Heart right ventricle (tissue), 16 donors: ENCODE measurements at regions not wholly inside any gene's neighbourhood (a gene's known extent, or its start where the extent isn't known, plus 50 kb on each side); places are given as distances from the start of the nearest gene placed in this dataset.

ENCODE experiments used
- ATAC-seq, 8 donors: fragments of 200-7000 bp; cut with Tn5 transposase; one replicate each; pipeline ENCODE4 v1.9.1; 2020; ENCODE audit warnings: mild to moderate bottlenecking in 8 of 8, moderate library complexity in 8 of 8, moderate number of reproducible peaks in 1 of 8
- DNase-seq, 2 donors: peaks; one replicate each; pipeline ENCODE4 v3.0.0-alpha.2; 2020
- H3K27ac ChIP-seq, 10 donors: fragments of 200-600 bp; sonication (generic) in 2 of 10; one replicate each; pipeline versions ENCODE4 v1.5.0 to v1.8.0; 2020 to 2022; ENCODE audit warnings: mild to moderate bottlenecking in 3 of 10
- H3K27me3 ChIP-seq, 7 donors: fragments of 200-600 bp; one replicate each; pipeline ENCODE4 v1.8.0; 2021 to 2022; ENCODE audit warnings: mild to moderate bottlenecking in 2 of 7
- H3K36me3 ChIP-seq, 9 donors: fragments of 200-600 bp; sonication (generic) in 1 of 9; one replicate each; pipeline versions ENCODE4 v1.5.0 to v1.8.0; 2020 to 2022; ENCODE audit warnings: mild to moderate bottlenecking in 2 of 9
- H3K4me1 ChIP-seq, 9 donors: fragments of 200-600 bp; sonication (generic) in 1 of 9; one replicate each; pipeline versions ENCODE4 v1.5.0 to v1.8.0; 2020 to 2022; ENCODE audit warnings: mild to moderate bottlenecking in 4 of 9
- H3K4me3 ChIP-seq, 10 donors: fragments of 200-600 bp; sonication (generic) in 2 of 10; one replicate each; pipeline versions ENCODE4 v1.5.0 to v1.8.0; 2020 to 2022; ENCODE audit warnings: mild to moderate bottlenecking in 7 of 10, moderate library complexity in 2 of 10
- H3K9me3 ChIP-seq, 11 donors: fragments of 200-600 bp in 10 of 11; sonication (generic) in 2 of 11; one replicate each; pipeline versions ENCODE4 v1.5.0 to v1.8.0; 2013 to 2022; ENCODE audit warnings: mild to moderate bottlenecking in 2 of 11, control low read depth in 1 of 11, moderate library complexity in 1 of 11
- WGBS, 2 donors: extraction: QIAGEN DNeasy Blood & Tissue Kit; methylation state at CpG; one replicate each; pipeline ENCODE4 v1.1.7; 2013; ENCODE audit warnings: inconsistent platforms in 1 of 2; 5-methylcytosine and 5-hydroxymethylcytosine counted together
- intact Hi-C, 10 donors: fragments of 100-400 bp; cut with DNase I; formaldehyde crosslinking; loops; one replicate each; pipeline versions ENCODE4 v1.11.1 to v1.14.2; 2022
- TF ChIP-seq, protein P1 (sequence below), 9 donors: fragments of 200-600 bp; sonication (generic) in 2 of 9; IDR thresholded peaks; one replicate each; pipeline versions ENCODE4 v1.5.0 to v1.8.0; 2021 to 2022; ENCODE audit warnings: antibody characterized with exemption in 9 of 9, mild to moderate bottlenecking in 5 of 9, moderate library complexity in 1 of 9
- donor health status: Arrhythmogenic right ventricular cardiomyopathy.
- donor health status: ischemic (EF 13 %, LVEDD 7.1; RV severe dilation, severe dysfunction).
- donor health status: healthy with polysubstance abuse.
- donor health status: DM: no; HTN: yes; CAD: no.
- donor health status: DM: no; HTN: no; CAD: no.
- donor health status: ischemic (EF 25% LVEDD 6.9; RV normal size, moderate dysfunction).
- donor health status: ischemic (EF 25% LVEDD 5.7; RV mildly dilated, moderate dysfunction).
- donor health status: healthy.
- donor health status: DM: yes; HTN: yes; CAD: no.
- donor health status: Ischemic cardiomyopathy.
- donor health status: ischemic (EF 35%, LVEDD 5.7; RV mildly dilated, moderate dysfunction).
- donor health status: nonischemic (EF 11% LVEDD 7.7; RV severe dilation, severe dysfunction).
- donor health status: DM: yes; HTN: yes; CAD: no.
- donor health status: PGD.
- donor health status: ischemic (EF 29% LVEDD 5.4; RV normal size, mild dysfunction).
- donor health status: nonischemic (EF 23%, LVEDD 6.1; RV moderate dilation, normal function).

DNA sequence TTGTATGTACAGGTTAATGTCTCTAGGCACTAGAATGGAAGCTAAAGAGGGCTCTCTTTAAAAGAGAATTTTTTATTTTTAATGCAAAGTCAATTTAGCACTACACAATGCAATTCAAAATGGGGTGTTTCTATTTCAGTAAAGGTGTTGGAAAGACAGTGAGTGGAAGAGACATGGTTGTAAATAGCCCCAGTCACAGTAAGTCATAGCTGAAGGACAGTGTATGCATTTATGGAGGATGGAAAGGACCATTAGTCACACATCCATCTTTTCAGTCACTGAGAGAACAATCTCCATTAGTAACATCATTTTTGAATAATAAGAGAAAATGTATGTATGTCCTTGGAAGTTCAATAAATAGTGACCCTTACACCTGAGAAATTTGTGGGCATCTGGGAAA lies 148.0 kb downstream of the PDHA2 start:
- Histone ChIP-seq H3K4me3 (no peak overlapping the region), H3K4me1 (no peaks in the 10 kb centered on the region), H3K36me3 (no peaks in the 10 kb centered on the region), H3K27ac (no peak overlapping the region), H3K27me3 (no peaks in the 10 kb centered on the region), H3K9me3 (peaks cover 0 to 8% (median 0%) of the 10 kb centered on the region in 11 donors)
- TF ChIP-seq, protein P1, sequence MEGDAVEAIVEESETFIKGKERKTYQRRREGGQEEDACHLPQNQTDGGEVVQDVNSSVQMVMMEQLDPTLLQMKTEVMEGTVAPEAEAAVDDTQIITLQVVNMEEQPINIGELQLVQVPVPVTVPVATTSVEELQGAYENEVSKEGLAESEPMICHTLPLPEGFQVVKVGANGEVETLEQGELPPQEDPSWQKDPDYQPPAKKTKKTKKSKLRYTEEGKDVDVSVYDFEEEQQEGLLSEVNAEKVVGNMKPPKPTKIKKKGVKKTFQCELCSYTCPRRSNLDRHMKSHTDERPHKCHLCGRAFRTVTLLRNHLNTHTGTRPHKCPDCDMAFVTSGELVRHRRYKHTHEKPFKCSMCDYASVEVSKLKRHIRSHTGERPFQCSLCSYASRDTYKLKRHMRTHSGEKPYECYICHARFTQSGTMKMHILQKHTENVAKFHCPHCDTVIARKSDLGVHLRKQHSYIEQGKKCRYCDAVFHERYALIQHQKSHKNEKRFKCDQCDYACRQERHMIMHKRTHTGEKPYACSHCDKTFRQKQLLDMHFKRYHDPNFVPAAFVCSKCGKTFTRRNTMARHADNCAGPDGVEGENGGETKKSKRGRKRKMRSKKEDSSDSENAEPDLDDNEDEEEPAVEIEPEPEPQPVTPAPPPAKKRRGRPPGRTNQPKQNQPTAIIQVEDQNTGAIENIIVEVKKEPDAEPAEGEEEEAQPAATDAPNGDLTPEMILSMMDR (IDR thresholded peaks at IDR 0.05), result no peak
- DNase-seq (no peak), ATAC-seq (no peak)
- intact Hi-C loops, result no loop called here

DNA sequence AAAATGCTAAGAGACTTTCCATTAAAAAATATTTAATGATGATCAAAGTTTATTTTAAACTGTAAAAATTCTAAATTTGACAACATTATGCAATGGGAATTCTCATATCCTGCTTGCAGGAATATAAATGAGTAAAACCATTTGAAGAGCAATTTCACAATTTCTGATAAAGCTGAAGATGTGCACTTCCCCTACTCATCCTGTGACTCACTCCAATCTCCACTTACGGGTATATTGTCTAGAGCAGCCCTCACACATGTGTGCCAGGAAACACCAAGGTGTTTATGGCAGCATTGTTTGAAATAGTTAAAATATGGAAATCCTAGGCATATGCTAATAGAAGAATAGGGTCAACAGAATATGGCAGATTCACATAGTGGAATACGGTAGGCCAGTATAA lies 158.4 kb downstream of the PDHA2 start:
- no peak for ATAC-seq
- DNase-seq, result no peak
- 88 to 89% methylated on average over 2 of the region's 2 CpGs for WGBS, 2 donors
- TF ChIP-seq, protein P1 (IDR thresholded peaks at IDR 0.05), result no peak
- H3K27ac ChIP-seq, result no peak overlapping the region
- H3K9me3 ChIP-seq, result no peaks in the 10 kb centered on the region
- intact Hi-C loops, result no loop called here
- H3K4me1 ChIP-seq, result no peaks in the 10 kb centered on the region
- H3K27me3 ChIP-seq, result no peaks in the 10 kb centered on the region
- no peaks in the 10 kb centered on the region for H3K36me3 ChIP-seq
- no peak overlapping the region for H3K4me3 ChIP-seq

DNA sequence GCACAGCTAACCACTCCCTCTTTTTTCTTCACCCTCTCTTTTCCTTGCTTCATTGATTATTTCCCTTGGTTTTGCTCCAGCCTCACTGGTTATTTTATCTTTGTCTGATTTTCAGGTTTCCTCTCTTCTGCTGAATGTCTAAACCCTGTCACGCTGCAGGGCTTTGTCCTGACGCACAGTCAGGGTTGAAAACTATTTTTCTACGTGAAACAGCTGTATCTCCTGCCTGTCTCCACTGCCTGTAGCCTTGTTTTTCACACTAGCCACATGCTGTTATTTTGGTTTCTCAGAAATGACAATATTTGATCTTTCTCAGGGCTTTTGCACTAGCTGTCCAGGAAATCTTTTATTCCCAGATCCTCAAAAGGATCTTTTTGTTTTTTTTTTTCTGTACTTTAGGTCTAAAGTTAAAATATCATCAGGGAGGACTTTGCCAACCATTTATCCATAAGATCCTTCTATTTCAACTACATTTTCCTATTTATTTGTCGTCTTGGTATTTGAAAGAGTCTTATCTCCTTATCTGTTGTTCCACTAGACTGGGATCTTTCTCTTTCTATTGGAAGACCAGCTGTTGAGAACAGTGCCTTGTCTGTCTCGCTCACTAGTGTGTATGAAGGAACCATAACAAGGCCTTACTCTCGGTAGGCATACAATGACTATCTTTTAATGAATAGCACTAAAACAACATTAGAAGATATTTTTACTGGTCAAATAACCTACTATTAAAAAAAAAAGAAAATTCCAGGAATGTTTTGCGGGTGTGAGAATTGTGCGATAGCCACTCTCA lies 164.3 kb downstream of the PDHA2 start:
- DNase-seq, result no peak
- no peaks in the 10 kb centered on the region for H3K27me3 ChIP-seq
- 67 to 72% methylated on average over 8 of the region's 8 CpGs for WGBS, 2 donors
- no peak overlapping the region for H3K27ac ChIP-seq
- H3K9me3 ChIP-seq, result no peaks in the 10 kb centered on the region
- no peak for ATAC-seq
- intact Hi-C loops, result no loop called here
- H3K4me3 ChIP-seq, result no peak overlapping the region
- TF ChIP-seq, protein P1 (IDR thresholded peaks at IDR 0.05), result no peak
- H3K4me1 ChIP-seq, result no peaks in the 10 kb centered on the region
- no peaks in the 10 kb centered on the region for H3K36me3 ChIP-seq

DNA sequence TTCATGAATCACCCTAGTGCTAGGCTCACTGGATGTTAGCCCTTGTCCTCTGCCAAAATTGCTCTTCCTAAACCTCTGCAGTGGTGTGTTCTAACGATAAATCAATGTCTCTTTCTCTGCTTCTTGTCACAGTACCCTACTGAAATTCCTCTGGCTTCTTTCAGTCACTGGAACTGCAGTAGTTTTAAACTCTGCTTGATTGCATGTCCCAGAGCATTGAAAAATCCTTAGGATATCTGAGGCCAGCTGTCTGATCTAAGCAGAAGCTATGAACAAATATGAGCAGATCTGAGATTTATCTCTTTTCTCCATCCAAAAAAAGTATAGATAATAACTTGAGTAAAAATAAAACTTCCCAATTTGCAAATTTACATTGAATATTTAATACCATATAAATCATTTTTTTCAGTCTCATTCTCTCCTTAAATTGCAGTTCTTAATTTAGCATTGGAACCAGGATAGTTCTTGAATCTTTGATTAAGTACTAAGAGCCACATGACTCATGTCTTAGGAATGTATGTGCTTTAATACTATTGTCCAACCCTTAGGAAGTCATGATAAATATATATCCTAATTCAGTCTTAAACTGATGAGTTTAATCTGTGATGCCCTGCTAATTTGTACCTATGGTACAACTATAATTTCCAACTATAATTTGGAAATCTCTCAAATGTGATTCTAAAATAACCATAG lies 169.7 kb downstream of the PDHA2 start:
- 27 to 35% methylated on average over 1 of the region's 1 CpG for WGBS, 2 donors

More for the DNA sequence above, 169.7 kb downstream of the PDHA2 start:
- no peaks in the 10 kb centered on the region for H3K27me3 ChIP-seq
- H3K36me3 ChIP-seq, result no peaks in the 10 kb centered on the region
- ATAC-seq (no peak), DNase-seq (no peak)
- TF ChIP-seq, protein P1 (IDR thresholded peaks at IDR 0.05), result no peak
- H3K27ac ChIP-seq, result no peak overlapping the region
- peaks cover 0 to 4% (median 0%) of the 10 kb centered on the region in 11 donors for H3K9me3 ChIP-seq
- intact Hi-C loops, result no loop called here
- no peak overlapping the region for H3K4me3 ChIP-seq
- H3K4me1 ChIP-seq, result no peaks in the 10 kb centered on the region
